ENCODE measurements at regions not wholly inside any gene's neighbourhood (a gene's known extent, or its start where the extent isn't known, plus 50 kb on each side); places are given as distances from the start of the nearest gene placed in this dataset.
A peak's percentile ranks its signal among the peaks of the same experiment; 100 is the strongest.
"Not testable (repeated sequence)": the region's sequence is repeated elsewhere in the genome, so short reads cannot be mapped to it uniquely, and the experiment has no call there.

DNA sequence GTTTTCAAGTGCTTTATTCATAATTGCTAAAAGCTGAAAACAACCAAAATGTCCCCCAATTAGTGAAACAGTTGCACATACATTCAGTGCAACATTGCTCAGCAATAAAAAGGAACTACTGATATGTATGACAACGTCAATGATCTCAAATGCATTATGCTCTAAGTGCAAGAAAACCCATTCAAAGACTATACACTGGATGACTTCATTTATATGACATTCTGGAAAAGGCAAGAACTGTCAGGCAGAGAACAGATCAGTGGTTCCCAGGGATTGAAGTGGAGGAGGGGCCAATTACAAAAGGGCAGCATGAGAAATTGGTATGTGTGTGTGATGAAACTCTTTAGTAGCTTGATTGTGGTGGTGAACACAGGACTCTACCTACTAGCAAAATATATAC, 585.6 kb downstream of the TBL1XR1 start:
- TF ChIP-seq EZH2 (IDR thresholded peaks at IDR 0.05; ENCODE audit: low read depth) (no peak), CTCF (conservative IDR thresholded peaks at IDR 0.05) (no peak)
- Histone ChIP-seq H3K79me2 (ENCODE audit: low read depth) (no peaks in the 10 kb centered on the region), H3K4me2 (no peak overlapping the region)

GRCh38 chr3:176609361-176609760, 587.9 kb downstream of the TBL1XR1 start:
- CTCF ChIA-PET, result no interaction called here
- Histone ChIP-seq H3K4me2 (no peak overlapping the region), H3K79me2 (ENCODE audit: low read depth) (no peaks in the 10 kb centered on the region), H3K4me3 (no peak overlapping the region), H3K27ac (no peak overlapping the region), H3K9me3 (ENCODE audit: insufficient read depth, low read depth) (no peaks in the 10 kb centered on the region), H3K9me2 (ENCODE audit: insufficient read depth) (no peaks in the 10 kb centered on the region), H3F3A (ENCODE audit: insufficient read depth, low read depth) (no peaks in the 10 kb centered on the region), H4K20me1 (ENCODE audit: insufficient read depth) (no peaks in the 10 kb centered on the region), H3K4me1 (replicated peaks; ENCODE audit: insufficient read depth) (no peaks in the 10 kb centered on the region), H2AFZ (0 out of 2 replicates have a peak overlapping the region, but pooled peaks have one; percentile 3), H3K27me3 (ENCODE audit: insufficient read depth, low read depth) (no peaks in the 10 kb centered on the region), H3K36me3 (ENCODE audit: low read depth) (no peaks in the 10 kb centered on the region)
- TF ChIP-seq CTCF (conservative IDR thresholded peaks at IDR 0.05), result no peak
- TF ChIP-seq EZH2 (IDR thresholded peaks at IDR 0.05; ENCODE audit: low read depth), result no peak
- POLR2A ChIA-PET (ENCODE audit: unreplicated experiment), result no interaction called here
- DNase-seq, result no peak
- intact Hi-C loops (cut with micrococcal nuclease; ENCODE audit: unreplicated experiment), result no loop called here
- BruUV-seq (replicated peaks), result no TSS peak

More for the DNA sequence above, 585.6 kb downstream of the TBL1XR1 start:
- no peak overlapping the region for H3K27ac ChIP-seq
- no peak overlapping the region for H3K4me3 ChIP-seq
- CTCF ChIA-PET, result interaction anchor here (0.6 kb wide), 1 partner anchor 163 kb away, joined by 4 read pairs; no protein-coding TSS in a partner anchor
- H3K4me1 ChIP-seq (replicated peaks; ENCODE audit: insufficient read depth), result no peaks in the 10 kb centered on the region
- no peak for DNase-seq
- no peaks in the 10 kb centered on the region for H3F3A ChIP-seq (ENCODE audit: insufficient read depth, low read depth)
- no peaks in the 10 kb centered on the region for H4K20me1 ChIP-seq (ENCODE audit: insufficient read depth)
- H3K9me3 ChIP-seq (ENCODE audit: insufficient read depth, low read depth), result no peaks in the 10 kb centered on the region
- POLR2A ChIA-PET (ENCODE audit: unreplicated experiment), result no interaction called here
- no peak overlapping the region for H2AFZ ChIP-seq
- H3K36me3 ChIP-seq (ENCODE audit: low read depth), result no peaks in the 10 kb centered on the region
- BruUV-seq (replicated peaks), result no TSS peak
- intact Hi-C loops (cut with micrococcal nuclease; ENCODE audit: unreplicated experiment), result no loop called here
- no peaks in the 10 kb centered on the region for H3K9me2 ChIP-seq (ENCODE audit: insufficient read depth)
- no peaks in the 10 kb centered on the region for H3K27me3 ChIP-seq (ENCODE audit: insufficient read depth, low read depth)

DNA sequence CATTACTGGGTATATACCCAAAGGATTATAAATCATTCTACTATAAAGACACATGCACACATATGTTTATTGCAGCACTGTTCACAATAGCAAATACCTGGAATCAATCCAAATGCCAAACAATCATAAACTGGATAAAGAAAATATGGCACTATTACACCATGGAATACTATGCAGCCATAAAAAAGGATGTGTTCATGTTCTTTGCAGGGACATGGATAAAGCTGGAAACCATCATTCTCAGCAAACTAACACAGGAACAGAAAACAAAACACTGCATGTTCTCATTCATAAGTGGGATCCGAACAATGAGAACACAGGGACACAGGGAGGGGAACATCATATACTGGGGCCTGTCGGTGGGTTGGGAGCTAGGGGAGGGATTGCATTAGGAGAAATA, 591.7 kb downstream of the TBL1XR1 start:
- H3K4me2 ChIP-seq; intact Hi-C loops (cut with micrococcal nuclease; ENCODE audit: unreplicated experiment); H3K9me2 ChIP-seq (ENCODE audit: insufficient read depth); H3K27ac ChIP-seq; H3K27me3 ChIP-seq (ENCODE audit: insufficient read depth, low read depth); H3K4me3 ChIP-seq; BruUV-seq (replicated peaks); DNase-seq; H2AFZ ChIP-seq; H3K9me3 ChIP-seq (ENCODE audit: insufficient read depth, low read depth); H3K4me1 ChIP-seq (replicated peaks; ENCODE audit: insufficient read depth); CTCF ChIA-PET; H3K79me2 ChIP-seq (ENCODE audit: low read depth); H3K36me3 ChIP-seq (ENCODE audit: low read depth); H4K20me1 ChIP-seq (ENCODE audit: insufficient read depth); POLR2A ChIA-PET (ENCODE audit: unreplicated experiment); H3F3A ChIP-seq (ENCODE audit: insufficient read depth, low read depth): not testable (repeated sequence)

- ChIA-PET POLR2A (ENCODE audit: unreplicated experiment) (no interaction called here), CTCF (no interaction called here)
- H3K36me3 ChIP-seq (ENCODE audit: low read depth), result no peaks in the 10 kb centered on the region
- no peak overlapping the region for H3K27ac ChIP-seq
- H3K27me3 ChIP-seq (ENCODE audit: insufficient read depth, low read depth), result no peaks in the 10 kb centered on the region
- H3K9me2 ChIP-seq (ENCODE audit: insufficient read depth), result no peaks in the 10 kb centered on the region
- H3K4me1 ChIP-seq (replicated peaks; ENCODE audit: insufficient read depth), result no peaks in the 10 kb centered on the region
- TF ChIP-seq CTCF (conservative IDR thresholded peaks at IDR 0.05) (no peak), EZH2 (IDR thresholded peaks at IDR 0.05; ENCODE audit: low read depth) (no peak)
- H3K4me2 ChIP-seq, result no peak overlapping the region
- intact Hi-C loops (cut with micrococcal nuclease; ENCODE audit: unreplicated experiment), result no loop called here
- peaks cover 3% of the 10 kb centered on the region; the same call in 1 of the 2 replicates for H3K9me3 ChIP-seq (ENCODE audit: insufficient read depth, low read depth)
- H4K20me1 ChIP-seq (ENCODE audit: insufficient read depth), result no peaks in the 10 kb centered on the region
- no peak overlapping the region for H3K4me3 ChIP-seq
- no peaks in the 10 kb centered on the region for H3K79me2 ChIP-seq (ENCODE audit: low read depth)
- no peaks in the 10 kb centered on the region for H3F3A ChIP-seq (ENCODE audit: insufficient read depth, low read depth)
- no peak for DNase-seq
- BruUV-seq (replicated peaks), result no TSS peak
- H2AFZ ChIP-seq, result 0 out of 2 replicates have a peak overlapping the region, but pooled peaks have one; percentile 3
These were observed 602.0 kb downstream of the TBL1XR1 start for GRCh38 chr3:176595307-176595706.

All from PC-9 (cell line).